ENCODE measurements at regions not wholly inside any gene's neighbourhood (a gene's known extent, or its start where the extent isn't known, plus 50 kb on each side); places are given as distances from the start of the nearest gene placed in this dataset.

DNA sequence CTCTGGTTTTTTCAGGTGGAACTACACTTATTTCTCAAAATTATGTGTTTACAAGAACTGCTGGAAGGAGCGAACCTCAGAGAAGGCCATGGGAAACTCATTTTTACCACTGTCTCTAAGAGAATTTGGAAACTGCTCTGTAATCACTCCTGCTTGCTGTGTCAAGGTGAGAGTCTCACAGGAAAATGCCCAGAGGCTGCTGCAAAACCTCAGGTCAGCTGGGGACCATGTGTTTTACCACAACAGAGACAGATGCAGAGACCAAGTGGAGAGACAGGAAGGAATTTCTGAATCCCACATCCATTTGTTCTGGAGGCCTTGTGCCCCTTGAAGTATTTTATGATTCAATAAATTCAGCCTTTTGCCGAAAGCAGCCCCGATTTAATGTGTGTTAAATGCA lies 743.8 kb upstream of the SLC10A2 start:
- in situ Hi-C loops (cut with MboI; ENCODE audit: low sequenced_read_pairs, unreplicated experiment), result no loop called here
- no peak for DNase-seq (ENCODE audit: low spot score)
- TF ChIP-seq, protein P1, sequence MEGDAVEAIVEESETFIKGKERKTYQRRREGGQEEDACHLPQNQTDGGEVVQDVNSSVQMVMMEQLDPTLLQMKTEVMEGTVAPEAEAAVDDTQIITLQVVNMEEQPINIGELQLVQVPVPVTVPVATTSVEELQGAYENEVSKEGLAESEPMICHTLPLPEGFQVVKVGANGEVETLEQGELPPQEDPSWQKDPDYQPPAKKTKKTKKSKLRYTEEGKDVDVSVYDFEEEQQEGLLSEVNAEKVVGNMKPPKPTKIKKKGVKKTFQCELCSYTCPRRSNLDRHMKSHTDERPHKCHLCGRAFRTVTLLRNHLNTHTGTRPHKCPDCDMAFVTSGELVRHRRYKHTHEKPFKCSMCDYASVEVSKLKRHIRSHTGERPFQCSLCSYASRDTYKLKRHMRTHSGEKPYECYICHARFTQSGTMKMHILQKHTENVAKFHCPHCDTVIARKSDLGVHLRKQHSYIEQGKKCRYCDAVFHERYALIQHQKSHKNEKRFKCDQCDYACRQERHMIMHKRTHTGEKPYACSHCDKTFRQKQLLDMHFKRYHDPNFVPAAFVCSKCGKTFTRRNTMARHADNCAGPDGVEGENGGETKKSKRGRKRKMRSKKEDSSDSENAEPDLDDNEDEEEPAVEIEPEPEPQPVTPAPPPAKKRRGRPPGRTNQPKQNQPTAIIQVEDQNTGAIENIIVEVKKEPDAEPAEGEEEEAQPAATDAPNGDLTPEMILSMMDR (IDR thresholded peaks at IDR 0.05; ENCODE audit: borderline replicate concordance, control extremely low read depth, extremely low read depth, insufficient read depth, missing control alignments), result no peak

DNA sequence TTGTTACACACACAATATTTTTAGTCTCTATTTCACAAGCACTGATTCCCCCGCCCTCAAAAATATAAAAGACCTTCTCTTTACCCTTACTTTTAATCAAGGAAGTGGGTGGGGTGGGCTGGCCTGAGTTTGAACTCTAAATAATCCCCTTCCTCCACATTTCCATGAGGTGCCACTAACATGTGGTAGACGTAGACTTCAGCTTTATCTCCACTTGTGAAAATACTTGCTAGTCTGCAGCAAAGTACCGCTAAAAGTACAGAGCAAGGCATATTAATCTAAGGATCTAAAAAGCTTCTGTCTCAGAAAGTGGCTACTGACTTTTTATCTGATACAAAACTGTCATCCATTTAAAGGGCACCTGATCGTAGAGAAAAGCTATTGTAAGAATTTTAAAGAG lies 739.6 kb upstream of the SLC10A2 start:
- TF ChIP-seq, protein P1 (IDR thresholded peaks at IDR 0.05; ENCODE audit: borderline replicate concordance, control extremely low read depth, extremely low read depth, insufficient read depth, missing control alignments), result no peak
- in situ Hi-C loops (cut with MboI; ENCODE audit: low sequenced_read_pairs, unreplicated experiment), result no loop called here
- no peak for DNase-seq (ENCODE audit: low spot score)

GRCh38 chr13:103803349-103803748 lies 737.1 kb upstream of the SLC10A2 start:
- in situ Hi-C loops (cut with MboI; ENCODE audit: low sequenced_read_pairs, unreplicated experiment), result no loop called here
- TF ChIP-seq, protein P1 (IDR thresholded peaks at IDR 0.05; ENCODE audit: borderline replicate concordance, control extremely low read depth, extremely low read depth, insufficient read depth, missing control alignments), result no peak
- no peak for DNase-seq (ENCODE audit: low spot score)

DNA sequence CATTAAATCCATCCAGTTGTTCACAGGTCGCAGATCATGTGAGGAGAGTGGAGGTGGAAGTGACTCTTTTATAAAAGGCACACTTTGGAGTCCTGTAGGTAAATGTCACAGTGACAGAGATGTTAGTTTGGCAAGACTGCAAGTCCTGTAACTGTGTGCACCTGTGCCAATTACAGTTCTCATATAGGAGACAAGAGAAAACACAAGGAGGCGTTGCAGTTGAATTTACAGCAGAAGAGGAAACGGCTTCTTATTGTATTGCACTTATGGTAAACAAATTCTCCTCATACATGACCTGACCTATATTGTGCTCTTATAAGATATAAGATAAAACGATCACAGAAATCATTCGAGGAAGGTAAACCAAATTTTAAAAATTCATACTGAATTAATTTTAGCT lies 732.8 kb upstream of the SLC10A2 start:
- in situ Hi-C loops (cut with MboI; ENCODE audit: low sequenced_read_pairs, unreplicated experiment), result no loop called here
- TF ChIP-seq, protein P1 (IDR thresholded peaks at IDR 0.05; ENCODE audit: borderline replicate concordance, control extremely low read depth, extremely low read depth, insufficient read depth, missing control alignments), result no peak
- no peak for DNase-seq (ENCODE audit: low spot score)

DNA sequence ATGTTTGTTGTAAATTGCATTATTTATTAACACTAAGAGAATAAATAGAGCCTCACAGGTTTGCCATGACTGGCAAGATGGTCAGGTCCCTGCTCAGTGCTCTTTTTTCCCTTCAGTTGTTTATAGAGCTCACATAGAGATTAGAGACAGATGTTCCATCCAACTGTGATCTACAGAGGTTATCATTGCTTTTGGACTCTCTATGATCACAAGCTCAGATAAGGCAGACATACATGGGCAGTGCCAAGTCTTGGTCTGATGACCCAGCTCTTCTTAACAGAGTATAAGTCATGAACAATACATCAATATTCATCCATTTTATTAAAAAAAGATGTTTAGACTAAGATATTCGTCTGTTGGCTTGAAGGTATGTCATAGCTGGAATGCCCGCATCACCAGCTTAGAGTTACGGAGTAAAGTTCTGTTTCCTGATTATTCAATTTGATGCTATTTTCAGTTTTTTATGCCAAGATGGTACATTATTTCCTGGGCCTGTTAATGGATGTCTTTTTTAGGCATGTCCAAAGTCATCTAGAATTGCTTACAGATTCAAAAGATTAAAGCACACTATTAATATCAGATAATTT lies 729.8 kb upstream of the SLC10A2 start:
- in situ Hi-C loops (cut with MboI; ENCODE audit: low sequenced_read_pairs, unreplicated experiment), result no loop called here
- TF ChIP-seq, protein P1 (IDR thresholded peaks at IDR 0.05; ENCODE audit: borderline replicate concordance, control extremely low read depth, extremely low read depth, insufficient read depth, missing control alignments), result no peak
- DNase-seq (ENCODE audit: low spot score), result no peak

DNA sequence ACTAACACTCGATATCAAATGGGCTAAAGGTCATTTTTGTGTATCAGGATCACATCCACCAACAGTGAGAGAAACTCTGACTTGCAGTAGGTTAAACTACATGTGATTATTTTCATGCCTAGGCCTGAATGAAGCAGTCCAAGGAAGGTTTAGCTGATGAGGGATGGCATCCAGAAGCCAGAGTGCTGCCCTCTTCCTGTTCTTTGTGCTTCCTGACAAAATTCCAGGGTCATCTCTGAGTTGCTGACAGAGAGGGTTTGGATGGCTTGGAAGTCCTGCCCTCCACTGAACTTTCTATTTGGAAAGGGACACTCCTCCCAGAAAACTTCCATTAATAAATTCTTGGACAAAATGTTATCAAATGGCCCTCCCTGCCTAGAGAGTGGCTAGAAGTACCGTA lies 728.3 kb upstream of the SLC10A2 start:
- TF ChIP-seq, protein P1 (IDR thresholded peaks at IDR 0.05; ENCODE audit: borderline replicate concordance, control extremely low read depth, extremely low read depth, insufficient read depth, missing control alignments), result no peak
- in situ Hi-C loops (cut with MboI; ENCODE audit: low sequenced_read_pairs, unreplicated experiment), result no loop called here
- no peak for DNase-seq (ENCODE audit: low spot score)

Data from GM13976 (cell line).